ENCODE measurements at regions not wholly inside any gene's neighbourhood (a gene's known extent, or its start where the extent isn't known, plus 50 kb on each side); places are given as distances from the start of the nearest gene placed in this dataset.

DNA sequence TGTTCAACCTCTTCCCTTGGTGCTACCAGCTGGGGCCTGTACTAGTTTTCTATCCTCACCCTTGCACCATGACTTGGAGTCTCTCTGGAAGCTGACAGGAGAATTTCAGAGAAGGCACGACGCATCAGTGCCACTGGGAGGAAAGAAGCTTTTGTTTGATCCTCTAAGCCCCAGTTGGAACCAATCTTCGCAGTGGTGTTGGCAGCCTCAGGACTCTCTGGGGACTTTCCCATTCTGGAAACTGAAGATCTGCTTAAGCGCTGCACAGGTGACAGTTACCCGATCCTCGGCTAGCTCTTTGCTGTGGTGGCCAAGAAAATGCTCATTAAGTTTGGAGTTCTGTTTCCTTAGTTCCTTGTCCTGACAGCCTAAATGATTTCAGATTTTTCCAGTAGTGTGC is 222.3 kb downstream of the RHOU start:
- 100% methylated on average over 3 of the region's 6 CpGs for WGBS (ENCODE audit: insufficient coverage)
- Mint-ChIP-seq H3K4me3 (no peak overlapping the region), H3K27ac (no peak overlapping the region), H3K9me3 (peaks cover 0 to 3% (median 0%) of the 10 kb centered on the region in 7 donors), H3K27me3 (ENCODE audit: low read depth in 3 of 3) (peaks cover 0 to under 1% (median 0%) of the 10 kb centered on the region in 3 donors), H3K4me1 (peaks cover 36% of the 10 kb centered on the region), H3K36me3 (no peaks in the 10 kb centered on the region)
- H3K36me3 ChIP-seq (replicated peaks in 1 of 2; ENCODE audit: control insufficient read depth in 1 of 2, insufficient read depth in 2 of 2, low read length in 2 of 2), result no peaks in the 10 kb centered on the region
- H3K9ac ChIP-seq (ENCODE audit: insufficient read depth, low read length, poor library complexity, severe bottlenecking), result no peak overlapping the region
- intact Hi-C loops (cut with micrococcal nuclease), result no loop called here
- no peak overlapping the region for H3K27ac ChIP-seq (ENCODE audit: low read depth in 1 of 2, low read length in 2 of 2)
- peaks cover 20 to 29% of the 10 kb centered on the region in 2 donors for H3K4me1 ChIP-seq (ENCODE audit: control insufficient read depth in 1 of 2, insufficient read depth in 2 of 2, low read length in 2 of 2)
- no peaks in the 10 kb centered on the region for H3K9me3 ChIP-seq (replicated peaks in 1 of 2; ENCODE audit: control insufficient read depth in 1 of 2, insufficient read depth in 1 of 2, low read length in 2 of 2)
- TF ChIP-seq, protein P1, sequence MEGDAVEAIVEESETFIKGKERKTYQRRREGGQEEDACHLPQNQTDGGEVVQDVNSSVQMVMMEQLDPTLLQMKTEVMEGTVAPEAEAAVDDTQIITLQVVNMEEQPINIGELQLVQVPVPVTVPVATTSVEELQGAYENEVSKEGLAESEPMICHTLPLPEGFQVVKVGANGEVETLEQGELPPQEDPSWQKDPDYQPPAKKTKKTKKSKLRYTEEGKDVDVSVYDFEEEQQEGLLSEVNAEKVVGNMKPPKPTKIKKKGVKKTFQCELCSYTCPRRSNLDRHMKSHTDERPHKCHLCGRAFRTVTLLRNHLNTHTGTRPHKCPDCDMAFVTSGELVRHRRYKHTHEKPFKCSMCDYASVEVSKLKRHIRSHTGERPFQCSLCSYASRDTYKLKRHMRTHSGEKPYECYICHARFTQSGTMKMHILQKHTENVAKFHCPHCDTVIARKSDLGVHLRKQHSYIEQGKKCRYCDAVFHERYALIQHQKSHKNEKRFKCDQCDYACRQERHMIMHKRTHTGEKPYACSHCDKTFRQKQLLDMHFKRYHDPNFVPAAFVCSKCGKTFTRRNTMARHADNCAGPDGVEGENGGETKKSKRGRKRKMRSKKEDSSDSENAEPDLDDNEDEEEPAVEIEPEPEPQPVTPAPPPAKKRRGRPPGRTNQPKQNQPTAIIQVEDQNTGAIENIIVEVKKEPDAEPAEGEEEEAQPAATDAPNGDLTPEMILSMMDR (IDR thresholded peaks at IDR 0.05), result no peak
- H3K27me3 ChIP-seq (ENCODE audit: control insufficient read depth in 2 of 2, insufficient read depth in 2 of 2, low read length in 2 of 2), result no peaks in the 10 kb centered on the region
- no peak overlapping the region for H3K4me2 ChIP-seq (replicated peaks; ENCODE audit: extremely low read depth, low read length, poor library complexity, severe bottlenecking)
- no peak overlapping the region for H2AFZ ChIP-seq (ENCODE audit: insufficient read depth, low read depth, low read length, poor library complexity, severe bottlenecking)
- no peak for DNase-seq
- no peak overlapping the region for H3K4me3 ChIP-seq (replicated peaks in 1 of 3; ENCODE audit: low read depth in 2 of 3, low read length in 3 of 3)
- H4K20me1 ChIP-seq (ENCODE audit: insufficient read depth, low read length), result no peaks in the 10 kb centered on the region
- H3K79me2 ChIP-seq (ENCODE audit: insufficient read depth, low read length), result no peaks in the 10 kb centered on the region

DNA sequence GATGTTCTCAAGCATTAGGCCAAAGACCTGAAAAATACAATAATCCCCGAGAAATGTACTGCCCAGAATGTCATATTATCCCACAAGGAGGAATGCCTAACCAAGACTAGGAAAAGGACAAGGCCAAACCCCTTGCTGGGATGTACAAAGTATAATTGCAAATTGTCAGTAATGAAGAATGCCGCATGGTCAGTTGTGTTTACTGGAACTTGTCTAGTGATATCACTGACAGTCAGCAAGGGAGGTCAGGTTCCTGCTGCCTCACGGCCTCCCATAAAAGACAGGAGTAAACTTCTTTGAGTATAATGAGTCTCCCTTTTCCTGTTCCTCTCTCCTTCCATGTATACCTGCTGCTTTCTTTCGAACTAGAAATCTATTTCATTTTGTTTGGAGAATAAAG is 222.8 kb downstream of the RHOU start:
- WGBS (ENCODE audit: insufficient coverage), result 83% methylated on average over 1 of the region's 4 CpGs
- no peak for DNase-seq
- Histone ChIP-seq H3K9me3 (replicated peaks in 1 of 2; ENCODE audit: control insufficient read depth in 1 of 2, insufficient read depth in 1 of 2, low read length in 2 of 2) (no peaks in the 10 kb centered on the region), H3K4me1 (ENCODE audit: control insufficient read depth in 1 of 2, insufficient read depth in 2 of 2, low read length in 2 of 2) (peaks cover 20 to 29% of the 10 kb centered on the region in 2 donors), H3K4me2 (replicated peaks; ENCODE audit: extremely low read depth, low read length, poor library complexity, severe bottlenecking) (no peak overlapping the region), H3K79me2 (ENCODE audit: insufficient read depth, low read length) (no peaks in the 10 kb centered on the region), H3K4me3 (replicated peaks in 1 of 3; ENCODE audit: low read depth in 2 of 3, low read length in 3 of 3) (no peak overlapping the region), H3K9ac (ENCODE audit: insufficient read depth, low read length, poor library complexity, severe bottlenecking) (no peak overlapping the region), H4K20me1 (ENCODE audit: insufficient read depth, low read length) (no peaks in the 10 kb centered on the region), H3K27ac (ENCODE audit: low read depth in 1 of 2, low read length in 2 of 2) (no peak overlapping the region), H3K27me3 (ENCODE audit: control insufficient read depth in 2 of 2, insufficient read depth in 2 of 2, low read length in 2 of 2) (no peaks in the 10 kb centered on the region), H3K36me3 (replicated peaks in 1 of 2; ENCODE audit: control insufficient read depth in 1 of 2, insufficient read depth in 2 of 2, low read length in 2 of 2) (no peaks in the 10 kb centered on the region), H2AFZ (ENCODE audit: insufficient read depth, low read depth, low read length, poor library complexity, severe bottlenecking) (no peak overlapping the region)
- peaks cover 0 to 1% (median 0%) of the 10 kb centered on the region in 3 donors for H3K27me3 Mint-ChIP-seq (ENCODE audit: low read depth in 3 of 3)
- peak overlapping the region in 1 of 7 donors; percentile 64 for H3K27ac Mint-ChIP-seq
- peaks cover 34% of the 10 kb centered on the region for H3K4me1 Mint-ChIP-seq
- peaks cover 0 to 3% (median 0%) of the 10 kb centered on the region in 7 donors for H3K9me3 Mint-ChIP-seq
- TF ChIP-seq, protein P1 (IDR thresholded peaks at IDR 0.05), result no peak
- no peaks in the 10 kb centered on the region for H3K36me3 Mint-ChIP-seq
- intact Hi-C loops (cut with micrococcal nuclease), result no loop called here
- H3K4me3 Mint-ChIP-seq, result no peak overlapping the region

Data from CD14-positive monocyte (primary cell).